Testis (tissue), 2 donors: ENCODE measurements at regions not wholly inside any gene's neighbourhood (a gene's known extent, or its start where the extent isn't known, plus 50 kb on each side); places are given as distances from the start of the nearest gene placed in this dataset.

ENCODE experiments used
- DNase-seq: peaks from one replicate; pipeline ENCODE4 v3.0.0-alpha.2; 2019
- H3K27ac ChIP-seq, 2 donors: fragments of 200-600 bp; sonication (generic); one replicate each; pipeline ENCODE4 v1.5.1; 2019
- H3K27me3 ChIP-seq: fragments of 200-600 bp; sonication (generic); one replicate; pipeline ENCODE4 v1.5.1; 2019
- H3K36me3 ChIP-seq: fragments of 200-600 bp; sonication (generic); one replicate; pipeline ENCODE4 v1.5.1; 2017; ENCODE audit warnings: low read depth; ENCODE audit errors: missing control alignments
- H3K4me1 ChIP-seq: fragments of 200-600 bp; sonication (generic); one replicate; pipeline ENCODE4 v1.5.1; 2019
- H3K4me3 ChIP-seq, 2 donors: fragments of 200-600 bp; sonication (generic); one replicate each; pipeline ENCODE4 v1.5.1; 2017 to 2019
- H3K9me3 ChIP-seq: fragments of 200-600 bp; sonication (generic); one replicate; pipeline ENCODE4 v1.5.1; 2017
- CTCF ChIP-seq, 3 experiments: fragments of 450-650 bp in 2 of 3; fragments of 200-600 bp in 1 of 3; sonication (generic) in 1 of 3; IDR thresholded peaks; one replicate each; pipeline ENCODE4 v1.5.1; 2016 to 2019; ENCODE audit warnings: antibody characterized with exemption in 3 of 3, mild to moderate bottlenecking in 2 of 3, moderate library complexity in 1 of 3
- POLR2A ChIP-seq: fragments of 450-650 bp; IDR thresholded peaks from one replicate; pipeline ENCODE4 v1.6.1; 2017; ENCODE audit warnings: antibody characterized with exemption, mild to moderate bottlenecking, moderate library complexity
- WGBS, 2 donors: methylation state at CpG; one replicate each; pipeline ENCODE4 v1.1.5; 2018; 5-methylcytosine and 5-hydroxymethylcytosine counted together
- intact Hi-C: fragments of 100-400 bp; cut with DNase I; formaldehyde crosslinking; loops from one replicate; pipeline ENCODE4 v1.15.1; 2023; ENCODE audit warnings: low total_unique reads

GRCh38 chr18:47679864-47680263 lies 250.6 kb downstream of the SMAD2 start:
- no peaks in the 10 kb centered on the region for H3K4me1 ChIP-seq
- H3K36me3 ChIP-seq, result no peaks in the 10 kb centered on the region
- no peaks in the 10 kb centered on the region for H3K9me3 ChIP-seq
- no peak overlapping the region for H3K27ac ChIP-seq
- H3K4me3 ChIP-seq, result no peak overlapping the region
- intact Hi-C loops, result no loop called here
- DNase-seq, result no peak
- no peaks in the 10 kb centered on the region for H3K27me3 ChIP-seq
- TF ChIP-seq POLR2A (no peak), CTCF (IDR thresholded peaks at IDR 0.05) (no peak)
- WGBS, 2 donors, result 77 to 86% methylated on average over 2 of the region's 2 CpGs

DNA sequence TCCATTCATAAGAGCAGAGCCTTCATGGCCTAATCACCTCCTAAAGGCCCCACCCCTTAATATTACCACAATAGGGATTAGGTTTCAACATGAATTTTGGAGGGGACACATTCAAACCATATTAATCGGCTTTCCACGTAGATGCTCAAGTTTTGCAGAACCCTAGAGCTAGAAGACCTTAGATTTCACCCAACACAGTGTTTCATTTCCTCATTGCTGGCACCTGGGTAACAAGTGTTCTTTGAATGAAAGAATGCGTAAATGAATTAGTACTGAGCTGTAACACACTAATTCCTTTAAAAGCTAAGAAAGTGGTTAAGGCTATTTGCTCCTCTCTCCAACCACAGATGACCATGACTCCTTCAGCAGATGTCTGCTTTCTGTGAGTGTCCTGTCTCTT lies 252.5 kb downstream of the SMAD2 start:
- 87 to 97% methylated on average over 3 of the region's 3 CpGs for WGBS, 2 donors
- Histone ChIP-seq H3K9me3 (no peaks in the 10 kb centered on the region), H3K4me3 (no peak overlapping the region), H3K4me1 (no peaks in the 10 kb centered on the region), H3K27ac (no peak overlapping the region), H3K27me3 (no peaks in the 10 kb centered on the region), H3K36me3 (no peaks in the 10 kb centered on the region)
- no peak for TF ChIP-seq POLR2A
- no peak for TF ChIP-seq CTCF (IDR thresholded peaks at IDR 0.05)
- DNase-seq, result no peak
- intact Hi-C loops, result no loop called here

GRCh38 chr18:47669815-47670214 lies 260.6 kb downstream of the SMAD2 start:
- intact Hi-C loops, result no loop called here
- TF ChIP-seq POLR2A (no peak), CTCF (IDR thresholded peaks at IDR 0.05) (no peak)

GRCh38 chr18:47658498-47658897 lies 272.0 kb downstream of the SMAD2 start:
- Histone ChIP-seq H3K36me3 (no peaks in the 10 kb centered on the region), H3K4me3 (no peak overlapping the region), H3K27ac (no peak overlapping the region), H3K27me3 (no peaks in the 10 kb centered on the region), H3K4me1 (no peaks in the 10 kb centered on the region), H3K9me3 (no peaks in the 10 kb centered on the region)
- no peak for DNase-seq
- 80 to 87% methylated on average over 2 of the region's 2 CpGs for WGBS, 2 donors
- TF ChIP-seq CTCF (IDR thresholded peaks at IDR 0.05) (no peak), POLR2A (no peak)
- intact Hi-C loops, result no loop called here

More at GRCh38 chr18:47669815-47670214, 260.6 kb downstream of the SMAD2 start:
- DNase-seq, result no peak
- Histone ChIP-seq H3K4me1 (no peaks in the 10 kb centered on the region), H3K9me3 (no peaks in the 10 kb centered on the region), H3K27ac (no peak overlapping the region), H3K36me3 (no peaks in the 10 kb centered on the region), H3K27me3 (no peaks in the 10 kb centered on the region), H3K4me3 (no peak overlapping the region)
- 84 to 87% methylated on average over 3 of the region's 3 CpGs for WGBS, 2 donors

DNA sequence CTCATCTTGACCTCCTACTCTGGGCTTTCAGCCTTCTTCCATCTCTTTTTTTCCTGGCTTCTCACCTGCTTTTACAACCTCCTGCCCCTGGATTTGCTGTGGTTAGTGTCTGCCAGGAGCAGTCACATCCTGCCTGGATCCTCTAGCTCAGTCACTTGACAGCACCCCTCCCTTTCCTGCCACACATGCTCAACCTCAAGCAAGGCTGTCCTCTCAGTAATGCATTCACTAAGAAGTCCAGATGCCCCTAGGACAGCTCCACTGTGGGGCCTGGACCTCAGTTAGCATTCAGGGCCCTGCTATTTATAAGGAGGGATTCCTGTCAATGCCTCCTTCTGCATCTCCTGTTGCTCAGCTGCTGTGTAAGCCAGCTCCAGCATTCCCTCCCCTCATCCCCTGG lies 275.5 kb downstream of the SMAD2 start:
- no peak for DNase-seq
- no peaks in the 10 kb centered on the region for H3K36me3 ChIP-seq
- H3K27me3 ChIP-seq, result no peaks in the 10 kb centered on the region
- TF ChIP-seq CTCF (IDR thresholded peaks at IDR 0.05) (no peak), POLR2A (no peak)
- H3K4me1 ChIP-seq, result no peaks in the 10 kb centered on the region
- H3K4me3 ChIP-seq, result no peak overlapping the region
- H3K27ac ChIP-seq, result no peak overlapping the region
- intact Hi-C loops, result no loop called here
- no peaks in the 10 kb centered on the region for H3K9me3 ChIP-seq
